ENCODE measurements at regions not wholly inside any gene's neighbourhood (a gene's known extent, or its start where the extent isn't known, plus 50 kb on each side); places are given as distances from the start of the nearest gene placed in this dataset.

- Histone ChIP-seq H3F3A (ENCODE audit: insufficient read depth, low read length) (peaks cover 10% of the 10 kb centered on the region), H3K27me3 (replicated peaks; ENCODE audit: insufficient read depth, low read length) (no peaks in the 10 kb centered on the region), H3K27ac (ENCODE audit: low read length) (no peak overlapping the region), H3K4me2 (ENCODE audit: low read depth, low read length) (no peak overlapping the region), H3K79me2 (ENCODE audit: low read length) (no peaks in the 10 kb centered on the region), H3K9me2 (replicated peaks; ENCODE audit: insufficient read depth, low read length) (no peaks in the 10 kb centered on the region), H3K4me1 (ENCODE audit: low read length) (peaks cover 31% of the 10 kb centered on the region), H3K9ac (ENCODE audit: low read length) (no peak overlapping the region), H3K4me3 (ENCODE audit: low read length) (no peak overlapping the region), H3K9me3 (replicated peaks; ENCODE audit: insufficient read depth, low read length) (no peaks in the 10 kb centered on the region), H2AFZ (ENCODE audit: low read length) (no peak overlapping the region), H3K36me3 (replicated peaks; ENCODE audit: insufficient read depth, low read length) (no peaks in the 10 kb centered on the region), H4K20me1 (ENCODE audit: insufficient read depth, low read length) (no peaks in the 10 kb centered on the region)
- TF ChIP-seq EZH2phosphoT487 (IDR thresholded peaks at IDR 0.05; ENCODE audit: low read length), result no peak
- no peak for TF ChIP-seq EZH2 (optimal IDR thresholded peaks at IDR 0.05; ENCODE audit: low read depth, low read length)
- no peak for TF ChIP-seq CTCF (IDR thresholded peaks at IDR 0.05; ENCODE audit: low read length)
- DNase-seq, result no peak
Observed at GRCh38 chr2:65608916-65609315, 176.5 kb upstream of the SPRED2 start.

- H3K4me1 ChIP-seq (ENCODE audit: low read length), result peaks cover 31% of the 10 kb centered on the region
- H3K9me2 ChIP-seq (replicated peaks; ENCODE audit: insufficient read depth, low read length), result no peaks in the 10 kb centered on the region
- no peak for DNase-seq
- no peak overlapping the region for H3K4me3 ChIP-seq (ENCODE audit: low read length)
- no peak overlapping the region for H3K4me2 ChIP-seq (ENCODE audit: low read depth, low read length)
- no peaks in the 10 kb centered on the region for H3K9me3 ChIP-seq (replicated peaks; ENCODE audit: insufficient read depth, low read length)
- H3K36me3 ChIP-seq (replicated peaks; ENCODE audit: insufficient read depth, low read length), result no peaks in the 10 kb centered on the region
- peaks cover 10% of the 10 kb centered on the region for H3F3A ChIP-seq (ENCODE audit: insufficient read depth, low read length)
- no peaks in the 10 kb centered on the region for H3K27me3 ChIP-seq (replicated peaks; ENCODE audit: insufficient read depth, low read length)
- H3K79me2 ChIP-seq (ENCODE audit: low read length), result no peaks in the 10 kb centered on the region
- H3K9ac ChIP-seq (ENCODE audit: low read length), result no peak overlapping the region
- no peaks in the 10 kb centered on the region for H4K20me1 ChIP-seq (ENCODE audit: insufficient read depth, low read length)
- no peak overlapping the region for H3K27ac ChIP-seq (ENCODE audit: low read length)
- no peak for TF ChIP-seq EZH2phosphoT487 (IDR thresholded peaks at IDR 0.05; ENCODE audit: low read length)
- no peak for TF ChIP-seq EZH2 (optimal IDR thresholded peaks at IDR 0.05; ENCODE audit: low read depth, low read length)
- no peak for TF ChIP-seq CTCF (IDR thresholded peaks at IDR 0.05; ENCODE audit: low read length)
- no peak overlapping the region for H2AFZ ChIP-seq (ENCODE audit: low read length)
Observed at GRCh38 chr2:65608466-65608865, 176.1 kb upstream of the SPRED2 start.

- no peak for DNase-seq
- Histone ChIP-seq H3K9ac (ENCODE audit: low read length) (no peak overlapping the region), H3K27ac (ENCODE audit: low read length) (no peak overlapping the region), H3K79me2 (ENCODE audit: low read length) (no peaks in the 10 kb centered on the region), H3K27me3 (replicated peaks; ENCODE audit: insufficient read depth, low read length) (no peaks in the 10 kb centered on the region), H3K36me3 (replicated peaks; ENCODE audit: insufficient read depth, low read length) (no peaks in the 10 kb centered on the region), H3K9me2 (replicated peaks; ENCODE audit: insufficient read depth, low read length) (no peaks in the 10 kb centered on the region), H3K4me2 (ENCODE audit: low read depth, low read length) (no peak overlapping the region), H3K4me1 (ENCODE audit: low read length) (peaks cover 31% of the 10 kb centered on the region), H2AFZ (ENCODE audit: low read length) (no peak overlapping the region), H3K9me3 (replicated peaks; ENCODE audit: insufficient read depth, low read length) (no peaks in the 10 kb centered on the region), H3K4me3 (ENCODE audit: low read length) (no peak overlapping the region), H3F3A (ENCODE audit: insufficient read depth, low read length) (peaks cover 10% of the 10 kb centered on the region), H4K20me1 (ENCODE audit: insufficient read depth, low read length) (no peaks in the 10 kb centered on the region)
- TF ChIP-seq CTCF (IDR thresholded peaks at IDR 0.05; ENCODE audit: low read length) (no peak), EZH2 (optimal IDR thresholded peaks at IDR 0.05; ENCODE audit: low read depth, low read length) (no peak), EZH2phosphoT487 (IDR thresholded peaks at IDR 0.05; ENCODE audit: low read length) (no peak)
Observed at GRCh38 chr2:65607662-65608305, 175.4 kb upstream of the SPRED2 start.
